H9 (cell line): ENCODE measurements at regions not wholly inside any gene's neighbourhood (a gene's known extent, or its start where the extent isn't known, plus 50 kb on each side); places are given as distances from the start of the nearest gene placed in this dataset.

Source experiments
- DNase-seq: peaks from one replicate; pipeline ENCODE4 v3.0.0-alpha.2; 2017
- H2AFZ ChIP-seq: one replicate; pipeline ENCODE4 v1.6.1; 2013; ENCODE audit warnings: mild to moderate bottlenecking, low read length, control low read depth, moderate library complexity
- H2AK5ac ChIP-seq: 2 replicates; pipeline ENCODE4 v1.6.1; 2013; ENCODE audit warnings: low read length, control low read depth, mixed read lengths; ENCODE audit not compliant: insufficient read length
- H2BK120ac ChIP-seq: one replicate; pipeline ENCODE4 v1.6.1; 2013; ENCODE audit warnings: low read depth, mild to moderate bottlenecking, low read length, control low read depth, inconsistent platforms; ENCODE audit not compliant: poor library complexity, severe bottlenecking
- H2BK12ac ChIP-seq: 2 replicates; pipeline ENCODE4 v1.6.1; 2013; ENCODE audit warnings: low read length, control low read depth, mixed read lengths, low read depth; ENCODE audit not compliant: insufficient read length
- H2BK15ac ChIP-seq: 2 replicates; pipeline ENCODE4 v1.6.1; 2013; ENCODE audit warnings: low read depth, low read length, control low read depth
- H2BK20ac ChIP-seq: one replicate; pipeline ENCODE4 v1.6.1; 2013; ENCODE audit warnings: low read depth, mild to moderate bottlenecking, low read length, control low read depth, inconsistent platforms; ENCODE audit not compliant: poor library complexity, severe bottlenecking
- H2BK5ac ChIP-seq: 2 replicates; pipeline ENCODE4 v1.6.1; 2013; ENCODE audit warnings: low read length, control low read depth, mixed read lengths; ENCODE audit not compliant: insufficient read length
- H3K14ac ChIP-seq: 2 replicates; pipeline ENCODE4 v1.6.1; 2013; ENCODE audit warnings: low read length, control low read depth; ENCODE audit not compliant: insufficient read depth
- H3K18ac ChIP-seq: 2 replicates; pipeline ENCODE4 v1.6.1; 2013; ENCODE audit warnings: low read depth, mild to moderate bottlenecking, mixed read lengths, low read length, control low read depth; ENCODE audit not compliant: insufficient read length
- H3K23ac ChIP-seq: 2 replicates; pipeline ENCODE4 v1.6.1; 2013; ENCODE audit warnings: low read length, control low read depth, mixed read lengths, low read depth; ENCODE audit not compliant: insufficient read length
- H3K23me2 ChIP-seq: 2 replicates; pipeline ENCODE4 v1.6.1; 2013; ENCODE audit warnings: low read depth, mild to moderate bottlenecking, mixed read lengths, low read length, control low read depth; ENCODE audit not compliant: insufficient read length, poor library complexity, severe bottlenecking
- H3K27ac ChIP-seq: 2 replicates; pipeline ENCODE4 v1.5.1; 2013; ENCODE audit warnings: low read length, control low read depth, mixed read lengths, low read depth; ENCODE audit not compliant: insufficient read length
- H3K27me3 ChIP-seq: 2 replicates; pipeline ENCODE4 v1.6.1; 2013; ENCODE audit warnings: low read length, control low read depth, inconsistent platforms; ENCODE audit not compliant: insufficient read depth
- H3K4ac ChIP-seq: 2 replicates; pipeline ENCODE4 v1.6.1; 2013; ENCODE audit warnings: low read depth, mild to moderate bottlenecking, control low read depth, inconsistent platforms, low read length, moderate library complexity
- H3K4me1 ChIP-seq: 2 replicates; pipeline ENCODE4 v1.6.1; 2013; ENCODE audit warnings: low read length, control low read depth, inconsistent platforms; ENCODE audit not compliant: insufficient read depth
- H3K4me2 ChIP-seq: 2 replicates; pipeline ENCODE4 v1.6.1; 2013; ENCODE audit warnings: low read length, control low read depth, mixed read lengths; ENCODE audit not compliant: insufficient read length, insufficient read depth
- H3K56ac ChIP-seq: 2 replicates; pipeline ENCODE4 v1.6.1; 2013; ENCODE audit warnings: low read depth, mild to moderate bottlenecking, mixed read lengths, low read length, control low read depth; ENCODE audit not compliant: insufficient read length
- H3K79me1 ChIP-seq: 2 replicates; pipeline ENCODE4 v1.6.1; 2013; ENCODE audit warnings: low read depth, mild to moderate bottlenecking, moderate library complexity, low read length, control low read depth, inconsistent platforms; ENCODE audit not compliant: insufficient read depth, poor library complexity, severe bottlenecking
- H3K79me2 ChIP-seq: 2 replicates; pipeline ENCODE4 v1.6.1; 2013; ENCODE audit warnings: low read length, control low read depth, inconsistent platforms; ENCODE audit not compliant: insufficient read depth
- H3K9ac ChIP-seq: 2 replicates; pipeline ENCODE4 v1.6.1; 2013; ENCODE audit warnings: low read length, control low read depth, mixed read lengths; ENCODE audit not compliant: insufficient read length; ENCODE audit errors: extremely low read depth
- H3K9me3 ChIP-seq: one replicate; pipeline ENCODE4 v1.6.1; 2013; ENCODE audit warnings: low read depth, low read length, inconsistent platforms; ENCODE audit not compliant: control insufficient read depth
- H3T11ph ChIP-seq: one replicate; pipeline ENCODE4 v1.6.1; 2013; ENCODE audit warnings: mild to moderate bottlenecking, low read length, control low read depth, inconsistent platforms
- H4K20me1 ChIP-seq: one replicate; pipeline ENCODE4 v1.6.1; 2013; ENCODE audit not compliant: control insufficient read depth, insufficient read length, insufficient read depth
- H4K5ac ChIP-seq: 2 replicates; pipeline ENCODE4 v1.6.1; 2013; ENCODE audit warnings: low read depth, mild to moderate bottlenecking, mixed read lengths, low read length, control low read depth; ENCODE audit not compliant: insufficient read length
- H4K8ac ChIP-seq: replicated peaks from 2 replicates; pipeline ENCODE4 v1.6.1; 2013; ENCODE audit warnings: low read length, control low read depth, mixed read lengths, low read depth; ENCODE audit not compliant: insufficient read length
- H4K91ac ChIP-seq: 2 replicates; pipeline ENCODE4 v1.6.1; 2013; ENCODE audit warnings: low read depth, mild to moderate bottlenecking, moderate library complexity, mixed read lengths, low read length, control low read depth; ENCODE audit not compliant: insufficient read length
- H3K27ac Mint-ChIP-seq, 3 experiments: 2 replicates in 2 of 3; 3 replicates in 1 of 3; pipeline ENCODE4 v1.8.0; 2020 to 2021; ENCODE audit warnings: mixed read lengths in 3 of 3, mild to moderate bottlenecking in 1 of 3, moderate library complexity in 1 of 3
- H3K27me3 Mint-ChIP-seq: 2 replicates; pipeline ENCODE4 v1.8.0; 2021; ENCODE audit warnings: low read depth, mild to moderate bottlenecking, moderate library complexity, mixed read lengths
- H3K36me3 Mint-ChIP-seq, 3 experiments: 2 replicates in 2 of 3; 3 replicates in 1 of 3; pipeline ENCODE4 v1.8.0; 2020 to 2021; ENCODE audit warnings: low read depth in 3 of 3, mixed read lengths in 3 of 3; ENCODE audit not compliant: insufficient read depth in 1 of 3
- H3K4me1 Mint-ChIP-seq, 2 experiments: 2 replicates each; pipeline ENCODE4 v1.8.0; 2020; ENCODE audit warnings: mixed read lengths in 2 of 2
- H3K4me3 Mint-ChIP-seq, 2 experiments: 2 replicates in 1 of 2; 3 replicates in 1 of 2; pipeline ENCODE4 v1.8.0; 2020 to 2021; ENCODE audit warnings: mild to moderate bottlenecking in 2 of 2, mixed read lengths in 2 of 2, moderate library complexity in 1 of 2
- H3K9me3 Mint-ChIP-seq, 2 experiments: 2 replicates in 1 of 2; 3 replicates in 1 of 2; pipeline ENCODE4 v1.8.0; 2020; ENCODE audit warnings: mild to moderate bottlenecking in 2 of 2, mixed read lengths in 2 of 2, moderate library complexity in 1 of 2
- WGBS: extraction: QIAGEN DNeasy Blood & Tissue Kit; methylation state at CpG from one replicate; pipeline ENCODE4 v1.1.7; 2013; ENCODE audit warnings: missing lambda C conversion rate, low lambda C conversion rate, mixed read lengths; ENCODE audit not compliant: insufficient read length; ENCODE audit errors: extremely low coverage; 5-methylcytosine and 5-hydroxymethylcytosine counted together
- TF ChIP-seq, protein P1 (sequence below): fragments of 200-600 bp; sonication (generic); conservative IDR thresholded peaks from 3 replicates; pipeline ENCODE4 v1.8.0; 2021; ENCODE audit warnings: antibody characterized with exemption, mild to moderate bottlenecking

DNA sequence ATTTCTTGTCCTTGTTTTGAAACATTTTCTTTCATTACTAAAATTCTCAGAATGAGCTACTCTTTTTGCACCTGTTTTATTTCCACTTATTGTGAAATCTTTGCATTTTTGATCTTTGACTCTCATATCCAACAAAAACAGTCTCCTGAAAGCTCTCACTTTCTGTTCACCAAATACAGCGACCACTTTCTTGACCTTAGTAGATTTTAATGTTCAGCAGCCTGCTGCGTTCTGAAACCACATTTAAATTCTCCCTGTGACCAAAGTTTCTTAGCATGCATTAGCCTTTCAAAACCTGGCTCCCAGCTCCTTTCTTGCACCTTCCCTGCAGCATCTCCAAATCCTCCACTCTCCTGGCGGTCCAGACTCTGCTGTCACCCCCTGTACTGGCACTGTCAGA is 404.4 kb upstream of the PDE3A start:
- H3K27ac Mint-ChIP-seq: no peak overlapping the region

More for the DNA sequence above, 404.4 kb upstream of the PDE3A start:
- Histone ChIP-seq H3K9ac (no peak overlapping the region), H3K23me2 (no peaks in the 10 kb centered on the region), H2BK15ac (no peak overlapping the region), H3K27me3 (no peaks in the 10 kb centered on the region), H3K79me1 (no peaks in the 10 kb centered on the region), H3K18ac (no peak overlapping the region), H3K4ac (no peak overlapping the region), H2AK5ac (no peak overlapping the region), H2BK120ac (no peak overlapping the region), H3K4me2 (no peak overlapping the region), H2BK12ac (no peak overlapping the region), H2AFZ (no peak overlapping the region), H3T11ph (no peak overlapping the region), H4K8ac (no peak overlapping the region), H3K14ac (no peak overlapping the region), H2BK5ac (no peak overlapping the region), H3K23ac (no peak overlapping the region), H3K27ac (no peak overlapping the region), H4K91ac (no peak overlapping the region), H3K79me2 (no peaks in the 10 kb centered on the region), H4K5ac (no peak overlapping the region), H3K4me1 (peaks cover 2% of the 10 kb centered on the region; the same call in 1 of the 2 replicates), H3K56ac (no peak overlapping the region), H4K20me1 (no peaks in the 10 kb centered on the region), H2BK20ac (no peak overlapping the region), H3K9me3 (no peaks in the 10 kb centered on the region)
- WGBS: no CpG with 5 or more reads among the region's 3 CpGs
- Mint-ChIP-seq H3K36me3 (no peaks in the 10 kb centered on the region), H3K4me1 (peaks cover 8 to 11% of the 10 kb centered on the region in 2 experiments), H3K27me3 (no peaks in the 10 kb centered on the region), H3K4me3 (no peak overlapping the region), H3K9me3 (no peaks in the 10 kb centered on the region)
- TF ChIP-seq, protein P1, sequence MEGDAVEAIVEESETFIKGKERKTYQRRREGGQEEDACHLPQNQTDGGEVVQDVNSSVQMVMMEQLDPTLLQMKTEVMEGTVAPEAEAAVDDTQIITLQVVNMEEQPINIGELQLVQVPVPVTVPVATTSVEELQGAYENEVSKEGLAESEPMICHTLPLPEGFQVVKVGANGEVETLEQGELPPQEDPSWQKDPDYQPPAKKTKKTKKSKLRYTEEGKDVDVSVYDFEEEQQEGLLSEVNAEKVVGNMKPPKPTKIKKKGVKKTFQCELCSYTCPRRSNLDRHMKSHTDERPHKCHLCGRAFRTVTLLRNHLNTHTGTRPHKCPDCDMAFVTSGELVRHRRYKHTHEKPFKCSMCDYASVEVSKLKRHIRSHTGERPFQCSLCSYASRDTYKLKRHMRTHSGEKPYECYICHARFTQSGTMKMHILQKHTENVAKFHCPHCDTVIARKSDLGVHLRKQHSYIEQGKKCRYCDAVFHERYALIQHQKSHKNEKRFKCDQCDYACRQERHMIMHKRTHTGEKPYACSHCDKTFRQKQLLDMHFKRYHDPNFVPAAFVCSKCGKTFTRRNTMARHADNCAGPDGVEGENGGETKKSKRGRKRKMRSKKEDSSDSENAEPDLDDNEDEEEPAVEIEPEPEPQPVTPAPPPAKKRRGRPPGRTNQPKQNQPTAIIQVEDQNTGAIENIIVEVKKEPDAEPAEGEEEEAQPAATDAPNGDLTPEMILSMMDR: no peak
- DNase-seq: no peak
